Thymus (tissue), 11 donors: ENCODE measurements at regions not wholly inside any gene's neighbourhood (a gene's known extent, or its start where the extent isn't known, plus 50 kb on each side); places are given as distances from the start of the nearest gene placed in this dataset.

Source experiments
- DNase-seq, 9 donors: peaks; one replicate each; pipeline ENCODE4 v3.0.0-alpha.2; 2013; ENCODE audit warnings: low spot score in 9 of 9, low read depth in 6 of 9, missing footprints in 1 of 9
- H3K27ac ChIP-seq, 2 donors: one replicate each; pipeline ENCODE4 v1.5.1; 2013; ENCODE audit warnings: control low read depth in 1 of 2, low read depth in 1 of 2, low read length in 1 of 2, mild to moderate bottlenecking in 1 of 2, moderate library complexity in 1 of 2
- H3K27me3 ChIP-seq, 2 donors: one replicate each; pipeline ENCODE4 v1.5.1; 2013; ENCODE audit warnings: low read length in 1 of 2; ENCODE audit not compliant: control insufficient read depth in 2 of 2, insufficient read depth in 1 of 2
- H3K36me3 ChIP-seq, 2 donors: one replicate each; pipeline ENCODE4 v1.5.1; 2013; ENCODE audit warnings: low read length in 1 of 2, mild to moderate bottlenecking in 1 of 2, moderate library complexity in 1 of 2; ENCODE audit not compliant: control insufficient read depth in 2 of 2, insufficient read depth in 2 of 2
- H3K4me1 ChIP-seq, 2 donors: one replicate each; pipeline ENCODE4 v1.5.1; 2013; ENCODE audit warnings: low read length in 2 of 2; ENCODE audit not compliant: control insufficient read depth in 2 of 2, insufficient read depth in 2 of 2
- H3K4me3 ChIP-seq, 2 donors: one replicate each; pipeline ENCODE4 v1.5.1; 2013; ENCODE audit warnings: low read length in 2 of 2, control low read depth in 1 of 2, mild to moderate bottlenecking in 1 of 2
- H3K9me3 ChIP-seq, 2 donors: one replicate each; pipeline ENCODE4 v1.5.1; 2013; ENCODE audit warnings: low read length in 1 of 2, mild to moderate bottlenecking in 1 of 2; ENCODE audit not compliant: control insufficient read depth in 2 of 2, insufficient read depth in 1 of 2
- WGBS: extraction: QIAGEN DNeasy Blood & Tissue Kit; methylation state at CpG from one replicate; pipeline ENCODE4 v1.1.7; 2013; 5-methylcytosine and 5-hydroxymethylcytosine counted together
- donor health status: healthy.

DNA sequence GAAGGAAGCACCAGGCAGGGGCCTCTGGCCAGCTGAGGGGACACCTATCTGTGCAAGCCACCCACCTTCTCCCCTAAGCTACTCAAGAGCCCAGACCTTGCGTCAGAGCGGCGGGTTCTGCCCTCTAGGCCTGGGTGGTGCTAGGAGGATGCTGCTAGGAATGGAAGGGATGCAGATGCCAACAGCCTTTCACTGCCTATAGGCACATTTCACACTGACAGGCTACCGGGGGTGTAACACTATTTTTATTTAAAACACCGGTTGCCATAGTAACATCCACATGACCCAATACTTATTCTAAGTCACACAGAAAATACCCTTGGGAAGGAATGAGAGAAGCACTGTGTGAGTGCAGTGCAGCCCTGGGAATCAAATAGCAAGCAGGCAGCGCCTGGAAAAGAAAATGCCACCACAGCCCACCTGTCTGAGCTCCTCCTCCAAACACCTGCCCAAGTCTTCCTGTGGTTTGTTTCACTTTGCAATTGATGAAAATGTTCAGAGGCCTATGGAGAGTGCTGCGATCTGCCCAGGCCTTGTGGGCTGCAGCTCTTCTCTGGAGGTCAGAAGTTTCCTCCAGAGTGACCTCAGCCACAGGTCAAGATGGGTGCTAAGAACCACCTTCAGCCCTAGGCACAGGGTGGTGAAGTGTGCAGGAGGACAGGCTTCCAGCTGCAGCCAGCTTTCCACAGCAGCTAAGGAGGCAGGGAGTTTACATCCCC is 113.5 kb upstream of the TOPAZ1 start:
- Histone ChIP-seq H3K4me3 (no peak overlapping the region), H3K27ac (no peak overlapping the region), H3K9me3 (no peaks in the 10 kb centered on the region), H3K36me3 (no peaks in the 10 kb centered on the region), H3K27me3 (peaks cover 0 to 2% of the 10 kb centered on the region in 2 donors), H3K4me1 (peaks cover 0 to 17% of the 10 kb centered on the region in 2 donors)
- DNase-seq: no peak
- WGBS: 77% methylated on average over 7 of the region's 7 CpGs

DNA sequence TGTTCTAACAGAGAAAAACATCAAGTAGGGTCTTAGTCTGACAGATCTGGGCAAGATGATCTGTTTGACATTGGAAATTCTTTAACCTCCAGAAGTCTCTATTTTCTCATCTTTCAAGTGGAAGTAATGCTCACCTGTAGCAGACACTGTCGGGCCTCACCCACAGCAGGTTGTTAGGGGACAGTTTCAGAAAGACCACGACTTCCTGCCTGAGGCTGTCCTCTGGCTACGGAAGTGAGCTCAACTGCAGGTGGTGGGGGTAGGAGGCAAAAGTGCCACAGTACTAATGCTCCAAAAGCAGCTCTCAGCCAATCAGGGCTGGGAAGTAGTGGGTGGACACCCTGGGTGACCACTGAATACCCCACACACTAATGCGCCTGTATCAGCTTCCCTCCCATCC is 111.4 kb upstream of the TOPAZ1 start:
- Histone ChIP-seq H3K27me3 (peaks cover 0 to 2% of the 10 kb centered on the region in 2 donors), H3K9me3 (no peaks in the 10 kb centered on the region), H3K4me3 (no peak overlapping the region), H3K4me1 (peaks cover 0 to 17% of the 10 kb centered on the region in 2 donors), H3K36me3 (no peaks in the 10 kb centered on the region), H3K27ac (no peak overlapping the region)
- WGBS: 35% methylated on average over 4 of the region's 4 CpGs
- peak in 1 of 9 donors; percentile 19 for DNase-seq

DNA sequence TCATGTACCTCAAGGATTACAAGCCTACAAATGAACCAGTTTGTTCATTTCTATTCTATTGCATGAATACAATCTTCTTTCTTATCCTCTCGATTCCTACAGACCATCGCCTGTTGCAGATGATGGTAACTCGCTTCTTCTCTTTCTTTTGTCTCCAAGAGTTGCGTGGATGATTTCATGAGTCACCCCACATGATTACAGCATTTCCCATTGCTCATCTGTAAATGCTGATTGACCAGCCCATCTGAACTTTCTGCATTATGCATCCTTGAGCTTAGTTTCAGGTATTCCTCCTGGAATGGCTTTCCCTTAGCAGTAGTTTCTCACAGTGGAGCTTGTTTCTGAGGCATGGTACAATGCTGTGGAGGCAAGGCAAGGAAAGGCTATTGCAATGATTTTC is 109.6 kb upstream of the TOPAZ1 start:
- Histone ChIP-seq H3K4me1 (peaks cover 0 to 17% of the 10 kb centered on the region in 2 donors), H3K27ac (no peak overlapping the region), H3K27me3 (peaks cover 0 to 2% of the 10 kb centered on the region in 2 donors), H3K4me3 (no peak overlapping the region), H3K9me3 (peaks cover 0 to 4% of the 10 kb centered on the region in 2 donors), H3K36me3 (no peaks in the 10 kb centered on the region)
- DNase-seq: no peak
- WGBS: 96% methylated on average over 4 of the region's 4 CpGs

DNA sequence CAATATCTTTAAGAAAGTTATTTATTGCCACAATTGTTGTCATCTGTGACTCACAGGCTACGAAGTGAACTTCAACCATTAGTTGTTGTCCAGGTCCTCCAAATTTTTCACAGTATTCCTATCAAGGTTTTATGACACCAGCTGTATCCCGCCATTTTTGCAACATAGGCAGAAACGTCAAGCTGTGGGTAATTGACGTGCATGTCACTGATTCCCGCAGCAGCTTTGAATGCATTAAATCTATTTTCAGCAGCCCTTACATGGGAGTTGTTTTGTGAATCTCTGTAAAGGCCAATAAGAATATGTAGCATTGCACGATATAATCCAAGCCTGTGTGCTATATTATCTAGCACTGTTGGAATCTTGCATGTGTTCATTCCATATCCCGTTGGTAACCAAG is 109.1 kb upstream of the TOPAZ1 start:
- Histone ChIP-seq H3K4me3 (no peak overlapping the region), H3K9me3 (peaks cover 0 to 4% of the 10 kb centered on the region in 2 donors), H3K4me1 (peaks cover 0 to 17% of the 10 kb centered on the region in 2 donors), H3K36me3 (no peaks in the 10 kb centered on the region), H3K27ac (no peak overlapping the region), H3K27me3 (peaks cover 0 to 2% of the 10 kb centered on the region in 2 donors)
- DNase-seq: no peak
- 93% methylated on average over 7 of the region's 7 CpGs for WGBS

DNA sequence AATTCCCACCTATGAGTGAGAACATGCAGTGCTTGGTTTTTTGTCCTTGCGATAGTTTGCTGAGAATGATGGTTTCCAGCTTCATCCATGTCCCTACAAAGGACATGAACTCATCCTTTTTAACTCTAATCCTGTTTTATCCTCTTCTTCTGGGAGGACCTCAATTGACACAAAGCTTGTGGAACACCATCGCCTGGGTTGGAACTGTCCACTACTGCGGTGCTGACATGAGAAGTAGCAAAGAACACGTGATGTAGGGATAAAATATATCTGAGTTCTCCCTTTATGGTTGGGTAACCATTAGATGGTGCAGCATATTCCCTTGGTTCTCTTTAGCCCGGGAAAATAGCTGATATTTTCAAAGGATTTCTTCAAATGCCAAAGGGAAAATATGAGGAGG is 105.3 kb upstream of the TOPAZ1 start:
- Histone ChIP-seq H3K27me3 (peaks cover 0 to 2% of the 10 kb centered on the region in 2 donors), H3K4me3 (no peak overlapping the region), H3K36me3 (no peaks in the 10 kb centered on the region), H3K9me3 (peaks cover 0 to 9% of the 10 kb centered on the region in 2 donors), H3K27ac (no peak overlapping the region), H3K4me1 (no peaks in the 10 kb centered on the region)
- WGBS: 59% methylated on average over 5 of the region's 5 CpGs
- DNase-seq: peak in 1 of 9 donors; percentile 5

DNA sequence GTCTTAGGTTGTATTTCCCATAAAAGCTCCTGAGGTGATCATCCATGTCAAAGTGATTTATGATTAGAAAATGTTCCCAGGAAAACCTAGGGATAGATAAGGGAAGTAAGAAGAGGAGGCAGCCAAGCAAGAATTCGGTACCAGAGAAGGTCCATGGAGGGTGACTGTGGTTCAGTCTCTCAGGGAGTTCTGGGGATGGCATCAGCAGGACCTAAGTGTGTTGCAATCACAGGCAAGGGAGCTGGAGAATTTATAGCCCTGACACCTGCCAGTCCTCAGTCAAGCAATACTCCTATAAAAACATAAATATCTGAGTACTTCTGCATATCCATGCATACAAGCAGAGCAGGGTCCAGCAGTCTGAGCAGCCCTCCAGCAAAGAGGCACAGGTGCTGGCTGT is 95.6 kb upstream of the TOPAZ1 start:
- H3K27me3 ChIP-seq: peaks cover 0 to 2% of the 10 kb centered on the region in 2 donors
- H3K4me3 ChIP-seq: no peak overlapping the region
- H3K4me1 ChIP-seq: no peaks in the 10 kb centered on the region
- H3K27ac ChIP-seq: no peak overlapping the region
- no peaks in the 10 kb centered on the region for H3K36me3 ChIP-seq
- no peak for DNase-seq
- H3K9me3 ChIP-seq: peaks cover 0 to 1% of the 10 kb centered on the region in 2 donors
- WGBS: 82% methylated on average over 1 of the region's 1 CpG

DNA sequence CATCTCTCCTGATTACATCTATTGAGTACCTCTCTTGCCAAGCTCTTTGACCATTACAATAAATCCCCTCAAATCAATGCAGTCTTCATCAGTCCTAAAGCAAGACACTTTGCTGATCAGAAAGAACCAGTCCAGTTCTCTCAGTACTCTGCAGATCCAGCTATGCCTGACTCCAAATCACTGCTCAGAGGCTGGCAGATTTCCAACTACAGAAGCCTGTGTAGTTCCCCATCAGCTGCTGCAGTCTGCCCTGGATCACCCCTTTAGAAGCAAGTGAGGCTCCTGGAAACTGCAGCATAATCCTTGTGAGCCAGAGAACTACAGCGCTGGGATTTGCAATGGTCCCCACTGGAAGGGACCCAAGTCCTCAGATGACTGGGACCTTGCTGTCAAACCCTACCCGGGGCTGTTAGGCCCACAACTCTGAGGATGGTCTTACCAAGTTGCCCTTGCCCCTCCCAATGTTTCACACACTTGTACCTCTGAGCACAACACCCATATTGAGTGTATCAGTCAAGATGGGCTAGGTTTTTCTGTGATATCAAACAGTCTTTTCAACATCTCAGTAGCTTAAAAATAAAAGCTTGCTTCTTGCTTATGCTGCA is 81.9 kb upstream of the TOPAZ1 start:
- Histone ChIP-seq H3K27me3 (no peaks in the 10 kb centered on the region), H3K27ac (no peak overlapping the region), H3K4me3 (no peak overlapping the region), H3K9me3 (no peaks in the 10 kb centered on the region), H3K36me3 (no peaks in the 10 kb centered on the region), H3K4me1 (no peaks in the 10 kb centered on the region)
- no peak for DNase-seq
- 77% methylated on average over 2 of the region's 2 CpGs for WGBS

DNA sequence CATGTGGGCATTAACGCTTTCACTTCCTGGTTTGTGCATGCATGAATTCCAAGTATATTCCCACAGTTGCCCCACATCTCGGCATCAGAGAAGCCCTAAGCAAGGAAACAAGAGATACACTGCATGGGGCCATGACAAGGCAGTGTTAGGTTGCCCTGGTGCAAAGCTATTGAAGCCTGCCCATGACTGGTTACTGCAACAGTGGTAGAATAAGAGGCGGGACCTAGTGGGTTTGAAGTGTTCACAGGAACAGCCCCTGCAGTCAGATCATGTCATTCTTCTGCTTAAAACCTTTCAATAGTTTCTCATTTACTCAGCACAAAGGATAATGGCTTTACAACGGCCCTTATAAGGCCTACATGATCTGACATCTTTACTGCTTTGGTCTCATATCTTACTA is 80.9 kb upstream of the TOPAZ1 start:
- Histone ChIP-seq H3K9me3 (no peaks in the 10 kb centered on the region), H3K27ac (no peak overlapping the region), H3K4me3 (no peak overlapping the region), H3K36me3 (no peaks in the 10 kb centered on the region), H3K27me3 (no peaks in the 10 kb centered on the region), H3K4me1 (no peaks in the 10 kb centered on the region)
- DNase-seq: no peak
- WGBS: 95% methylated on average over 4 of the region's 4 CpGs

DNA sequence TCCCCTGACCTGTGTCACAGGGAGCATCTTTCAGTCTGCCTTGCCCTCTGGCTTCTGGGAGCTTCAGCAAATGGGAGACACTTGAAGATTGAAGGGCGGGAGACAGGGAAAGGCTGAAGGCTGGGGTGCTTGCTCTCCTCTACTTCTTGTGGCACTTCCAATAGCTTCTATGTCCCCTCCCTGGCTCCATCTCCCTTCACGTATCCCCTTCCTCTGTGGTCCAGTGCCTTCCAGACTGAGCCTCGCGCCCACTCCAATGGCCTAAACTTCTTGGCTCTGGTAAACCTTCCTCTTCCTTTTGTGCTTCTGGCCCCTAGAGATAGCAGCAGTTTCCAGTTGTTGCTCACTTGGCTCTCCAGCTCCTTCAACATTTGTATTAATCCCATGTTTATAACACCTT is 69.8 kb upstream of the TOPAZ1 start:
- Histone ChIP-seq H3K4me1 (no peaks in the 10 kb centered on the region), H3K27ac (no peak overlapping the region), H3K9me3 (no peaks in the 10 kb centered on the region), H3K36me3 (no peaks in the 10 kb centered on the region), H3K27me3 (peaks cover 0 to 2% of the 10 kb centered on the region in 2 donors), H3K4me3 (no peak overlapping the region)
- 98% methylated on average over 4 of the region's 4 CpGs for WGBS
- no peak for DNase-seq
